ENCODE measurements at regions not wholly inside any gene's neighbourhood (a gene's known extent, or its start where the extent isn't known, plus 50 kb on each side); places are given as distances from the start of the nearest gene placed in this dataset.

DNA sequence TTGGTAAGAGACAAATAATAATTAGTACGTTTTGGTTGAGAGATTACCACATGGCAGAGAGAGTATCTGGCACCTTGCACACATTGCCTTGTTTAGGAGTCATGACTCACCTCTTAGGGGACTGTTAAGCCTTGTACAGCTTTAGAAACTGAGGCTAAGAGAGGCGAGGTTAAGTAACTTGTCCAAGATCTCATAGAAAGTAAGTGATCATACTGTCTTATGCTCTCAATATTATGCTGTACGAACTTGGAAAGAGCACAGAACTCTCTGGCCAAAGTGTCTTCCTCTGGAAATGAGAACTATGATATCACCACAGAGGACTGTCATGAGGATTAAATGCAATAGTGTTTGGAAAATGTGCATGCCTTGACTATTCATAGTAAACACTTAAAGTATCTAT lies 249.0 kb downstream of the UTRN start:
- TF ChIP-seq, protein P1, sequence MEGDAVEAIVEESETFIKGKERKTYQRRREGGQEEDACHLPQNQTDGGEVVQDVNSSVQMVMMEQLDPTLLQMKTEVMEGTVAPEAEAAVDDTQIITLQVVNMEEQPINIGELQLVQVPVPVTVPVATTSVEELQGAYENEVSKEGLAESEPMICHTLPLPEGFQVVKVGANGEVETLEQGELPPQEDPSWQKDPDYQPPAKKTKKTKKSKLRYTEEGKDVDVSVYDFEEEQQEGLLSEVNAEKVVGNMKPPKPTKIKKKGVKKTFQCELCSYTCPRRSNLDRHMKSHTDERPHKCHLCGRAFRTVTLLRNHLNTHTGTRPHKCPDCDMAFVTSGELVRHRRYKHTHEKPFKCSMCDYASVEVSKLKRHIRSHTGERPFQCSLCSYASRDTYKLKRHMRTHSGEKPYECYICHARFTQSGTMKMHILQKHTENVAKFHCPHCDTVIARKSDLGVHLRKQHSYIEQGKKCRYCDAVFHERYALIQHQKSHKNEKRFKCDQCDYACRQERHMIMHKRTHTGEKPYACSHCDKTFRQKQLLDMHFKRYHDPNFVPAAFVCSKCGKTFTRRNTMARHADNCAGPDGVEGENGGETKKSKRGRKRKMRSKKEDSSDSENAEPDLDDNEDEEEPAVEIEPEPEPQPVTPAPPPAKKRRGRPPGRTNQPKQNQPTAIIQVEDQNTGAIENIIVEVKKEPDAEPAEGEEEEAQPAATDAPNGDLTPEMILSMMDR (IDR thresholded peaks at IDR 0.05; ENCODE audit: low read length) = no peak
- TF ChIP-seq EZH2 (optimal IDR thresholded peaks at IDR 0.05; ENCODE audit: low read depth, low read length) = no peak
- TF ChIP-seq EZH2phosphoT487 (IDR thresholded peaks at IDR 0.05; ENCODE audit: low read length) = no peak
